Upper lobe of right lung (tissue), 1 donor: ENCODE measurements at regions not wholly inside any gene's neighbourhood (a gene's known extent, or its start where the extent isn't known, plus 50 kb on each side); places are given as distances from the start of the nearest gene placed in this dataset.
"Not testable (repeated sequence)": the region's sequence is repeated elsewhere in the genome, so short reads cannot be mapped to it uniquely, and the experiment has no call there.

Source experiments
- ATAC-seq: fragments of 200-7000 bp; cut with Tn5 transposase; one replicate; pipeline ENCODE4 v1.9.1; 2020; ENCODE audit warnings: mild to moderate bottlenecking, moderate library complexity
- DNase-seq: peaks from one replicate; pipeline ENCODE4 v3.0.0-alpha.2; 2020
- H3K27ac ChIP-seq: fragments of 200-600 bp; one replicate; pipeline ENCODE4 v1.8.0; 2022
- H3K27me3 ChIP-seq: fragments of 200-600 bp; one replicate; pipeline ENCODE4 v1.8.0; 2022; ENCODE audit warnings: mild to moderate bottlenecking
- H3K36me3 ChIP-seq: fragments of 200-600 bp; one replicate; pipeline ENCODE4 v1.8.0; 2022
- H3K4me1 ChIP-seq: fragments of 200-600 bp; one replicate; pipeline ENCODE4 v1.8.0; 2022
- H3K4me3 ChIP-seq: fragments of 200-600 bp; one replicate; pipeline ENCODE4 v1.8.0; 2022; ENCODE audit warnings: mild to moderate bottlenecking
- H3K9me3 ChIP-seq: fragments of 200-600 bp; one replicate; pipeline ENCODE4 v1.8.0; 2022
- CTCF ChIP-seq: fragments of 200-600 bp; IDR thresholded peaks from one replicate; pipeline ENCODE4 v1.8.0; 2022; ENCODE audit warnings: antibody characterized with exemption
- intact Hi-C: fragments of 100-400 bp; cut with DNase I; formaldehyde crosslinking; loops from one replicate; pipeline ENCODE4 v1.11.0; 2022
- donor health status: DM: no; HTN: yes; CAD: no; lungs with severe emphysema.

- no peaks in the 10 kb centered on the region for H3K9me3 ChIP-seq
Measured at GRCh38 chr1:241432241-241432640, 75.2 kb upstream of the RGS7 start.

GRCh38 chr1:241425091-241425490, 68.1 kb upstream of the RGS7 start:
- H3K4me3 ChIP-seq, DNase-seq, ATAC-seq, H3K36me3 ChIP-seq, H3K9me3 ChIP-seq, H3K4me1 ChIP-seq, H3K27ac ChIP-seq, intact Hi-C loops: not testable (repeated sequence)
- peaks cover 16% of the 10 kb centered on the region for H3K27me3 ChIP-seq

More at GRCh38 chr1:241432241-241432640, 75.2 kb upstream of the RGS7 start:
- Histone ChIP-seq H3K36me3 (no peaks in the 10 kb centered on the region), H3K27ac (no peak overlapping the region), H3K4me1 (no peaks in the 10 kb centered on the region), H3K27me3 (peaks cover 5% of the 10 kb centered on the region), H3K4me3 (no peak overlapping the region)
- ATAC-seq (no peak), DNase-seq (no peak)
- TF ChIP-seq CTCF, result no peak
- intact Hi-C loops, result no loop called here

- Histone ChIP-seq H3K27me3 (peaks cover 16% of the 10 kb centered on the region), H3K9me3 (no peaks in the 10 kb centered on the region), H3K4me3 (peak overlapping the region; percentile 33), H3K36me3 (no peaks in the 10 kb centered on the region), H3K27ac (no peak overlapping the region), H3K4me1 (no peaks in the 10 kb centered on the region)
- DNase-seq (no peak), ATAC-seq (peak; percentile 45)
- no peak for TF ChIP-seq CTCF
- intact Hi-C loops, result no loop called here
Measured at GRCh38 chr1:241424480-241424971, 67.5 kb upstream of the RGS7 start.

GRCh38 chr1:241423541-241424479, 66.8 kb upstream of the RGS7 start:
- Histone ChIP-seq H3K27ac (no peak overlapping the region), H3K4me1 (no peaks in the 10 kb centered on the region), H3K9me3 (no peaks in the 10 kb centered on the region), H3K4me3 (peak overlapping the region; percentile 33), H3K36me3 (no peaks in the 10 kb centered on the region), H3K27me3 (peaks cover 16% of the 10 kb centered on the region)
- peak; percentile 67 for DNase-seq
- peak; percentile 74 for ATAC-seq
- TF ChIP-seq CTCF, result no peak
- intact Hi-C loops, result no loop called here

- intact Hi-C loops, result no loop called here
- no peak for TF ChIP-seq CTCF
- peaks cover 16% of the 10 kb centered on the region for H3K27me3 ChIP-seq
- no peak for ATAC-seq
- no peaks in the 10 kb centered on the region for H3K9me3 ChIP-seq
- no peaks in the 10 kb centered on the region for H3K36me3 ChIP-seq
- no peak overlapping the region for H3K27ac ChIP-seq
- DNase-seq, result no peak
- no peak overlapping the region for H3K4me3 ChIP-seq
- H3K4me1 ChIP-seq, result no peaks in the 10 kb centered on the region
Measured at GRCh38 chr1:241422470-241422869, 65.5 kb upstream of the RGS7 start.

- peaks cover 14% of the 10 kb centered on the region for H3K27me3 ChIP-seq
- no peaks in the 10 kb centered on the region for H3K9me3 ChIP-seq
- H3K4me1 ChIP-seq, result no peaks in the 10 kb centered on the region
- intact Hi-C loops, result no loop called here
- no peaks in the 10 kb centered on the region for H3K36me3 ChIP-seq
- H3K4me3 ChIP-seq, result no peak overlapping the region
- DNase-seq (no peak), ATAC-seq (no peak)
- no peak overlapping the region for H3K27ac ChIP-seq
- no peak for TF ChIP-seq CTCF
Measured at GRCh38 chr1:241419986-241420385, 63.0 kb upstream of the RGS7 start.
